H9 (cell line): ENCODE measurements at regions not wholly inside any gene's neighbourhood (a gene's known extent, or its start where the extent isn't known, plus 50 kb on each side); places are given as distances from the start of the nearest gene placed in this dataset.

Experiments
- DNase-seq: peaks from one replicate; pipeline ENCODE4 v3.0.0-alpha.2; 2017
- H2AFZ ChIP-seq: one replicate; pipeline ENCODE4 v1.6.1; 2013; ENCODE audit warnings: mild to moderate bottlenecking, low read length, control low read depth, moderate library complexity
- H2AK5ac ChIP-seq: 2 replicates; pipeline ENCODE4 v1.6.1; 2013; ENCODE audit warnings: low read length, control low read depth, mixed read lengths; ENCODE audit not compliant: insufficient read length
- H2BK120ac ChIP-seq: one replicate; pipeline ENCODE4 v1.6.1; 2013; ENCODE audit warnings: low read depth, mild to moderate bottlenecking, low read length, control low read depth, inconsistent platforms; ENCODE audit not compliant: poor library complexity, severe bottlenecking
- H2BK12ac ChIP-seq: 2 replicates; pipeline ENCODE4 v1.6.1; 2013; ENCODE audit warnings: low read length, control low read depth, mixed read lengths, low read depth; ENCODE audit not compliant: insufficient read length
- H2BK15ac ChIP-seq: 2 replicates; pipeline ENCODE4 v1.6.1; 2013; ENCODE audit warnings: low read depth, low read length, control low read depth
- H2BK20ac ChIP-seq: one replicate; pipeline ENCODE4 v1.6.1; 2013; ENCODE audit warnings: low read depth, mild to moderate bottlenecking, low read length, control low read depth, inconsistent platforms; ENCODE audit not compliant: poor library complexity, severe bottlenecking
- H2BK5ac ChIP-seq: 2 replicates; pipeline ENCODE4 v1.6.1; 2013; ENCODE audit warnings: low read length, control low read depth, mixed read lengths; ENCODE audit not compliant: insufficient read length
- H3K14ac ChIP-seq: 2 replicates; pipeline ENCODE4 v1.6.1; 2013; ENCODE audit warnings: low read length, control low read depth; ENCODE audit not compliant: insufficient read depth
- H3K18ac ChIP-seq: 2 replicates; pipeline ENCODE4 v1.6.1; 2013; ENCODE audit warnings: low read depth, mild to moderate bottlenecking, mixed read lengths, low read length, control low read depth; ENCODE audit not compliant: insufficient read length
- H3K23ac ChIP-seq: 2 replicates; pipeline ENCODE4 v1.6.1; 2013; ENCODE audit warnings: low read length, control low read depth, mixed read lengths, low read depth; ENCODE audit not compliant: insufficient read length
- H3K23me2 ChIP-seq: 2 replicates; pipeline ENCODE4 v1.6.1; 2013; ENCODE audit warnings: low read depth, mild to moderate bottlenecking, mixed read lengths, low read length, control low read depth; ENCODE audit not compliant: insufficient read length, poor library complexity, severe bottlenecking
- H3K27ac ChIP-seq: 2 replicates; pipeline ENCODE4 v1.5.1; 2013; ENCODE audit warnings: low read length, control low read depth, mixed read lengths, low read depth; ENCODE audit not compliant: insufficient read length
- H3K27me3 ChIP-seq: 2 replicates; pipeline ENCODE4 v1.6.1; 2013; ENCODE audit warnings: low read length, control low read depth, inconsistent platforms; ENCODE audit not compliant: insufficient read depth
- H3K4ac ChIP-seq: 2 replicates; pipeline ENCODE4 v1.6.1; 2013; ENCODE audit warnings: low read depth, mild to moderate bottlenecking, control low read depth, inconsistent platforms, low read length, moderate library complexity
- H3K4me1 ChIP-seq: 2 replicates; pipeline ENCODE4 v1.6.1; 2013; ENCODE audit warnings: low read length, control low read depth, inconsistent platforms; ENCODE audit not compliant: insufficient read depth
- H3K4me2 ChIP-seq: 2 replicates; pipeline ENCODE4 v1.6.1; 2013; ENCODE audit warnings: low read length, control low read depth, mixed read lengths; ENCODE audit not compliant: insufficient read length, insufficient read depth
- H3K56ac ChIP-seq: 2 replicates; pipeline ENCODE4 v1.6.1; 2013; ENCODE audit warnings: low read depth, mild to moderate bottlenecking, mixed read lengths, low read length, control low read depth; ENCODE audit not compliant: insufficient read length
- H3K79me1 ChIP-seq: 2 replicates; pipeline ENCODE4 v1.6.1; 2013; ENCODE audit warnings: low read depth, mild to moderate bottlenecking, moderate library complexity, low read length, control low read depth, inconsistent platforms; ENCODE audit not compliant: insufficient read depth, poor library complexity, severe bottlenecking
- H3K79me2 ChIP-seq: 2 replicates; pipeline ENCODE4 v1.6.1; 2013; ENCODE audit warnings: low read length, control low read depth, inconsistent platforms; ENCODE audit not compliant: insufficient read depth
- H3K9ac ChIP-seq: 2 replicates; pipeline ENCODE4 v1.6.1; 2013; ENCODE audit warnings: low read length, control low read depth, mixed read lengths; ENCODE audit not compliant: insufficient read length; ENCODE audit errors: extremely low read depth
- H3K9me3 ChIP-seq: one replicate; pipeline ENCODE4 v1.6.1; 2013; ENCODE audit warnings: low read depth, low read length, inconsistent platforms; ENCODE audit not compliant: control insufficient read depth
- H3T11ph ChIP-seq: one replicate; pipeline ENCODE4 v1.6.1; 2013; ENCODE audit warnings: mild to moderate bottlenecking, low read length, control low read depth, inconsistent platforms
- H4K20me1 ChIP-seq: one replicate; pipeline ENCODE4 v1.6.1; 2013; ENCODE audit not compliant: control insufficient read depth, insufficient read length, insufficient read depth
- H4K5ac ChIP-seq: 2 replicates; pipeline ENCODE4 v1.6.1; 2013; ENCODE audit warnings: low read depth, mild to moderate bottlenecking, mixed read lengths, low read length, control low read depth; ENCODE audit not compliant: insufficient read length
- H4K8ac ChIP-seq: replicated peaks from 2 replicates; pipeline ENCODE4 v1.6.1; 2013; ENCODE audit warnings: low read length, control low read depth, mixed read lengths, low read depth; ENCODE audit not compliant: insufficient read length
- H4K91ac ChIP-seq: 2 replicates; pipeline ENCODE4 v1.6.1; 2013; ENCODE audit warnings: low read depth, mild to moderate bottlenecking, moderate library complexity, mixed read lengths, low read length, control low read depth; ENCODE audit not compliant: insufficient read length
- H3K27ac Mint-ChIP-seq, 3 experiments: 2 replicates in 2 of 3; 3 replicates in 1 of 3; pipeline ENCODE4 v1.8.0; 2020 to 2021; ENCODE audit warnings: mixed read lengths in 3 of 3, mild to moderate bottlenecking in 1 of 3, moderate library complexity in 1 of 3
- H3K27me3 Mint-ChIP-seq: 2 replicates; pipeline ENCODE4 v1.8.0; 2021; ENCODE audit warnings: low read depth, mild to moderate bottlenecking, moderate library complexity, mixed read lengths
- H3K36me3 Mint-ChIP-seq, 3 experiments: 2 replicates in 2 of 3; 3 replicates in 1 of 3; pipeline ENCODE4 v1.8.0; 2020 to 2021; ENCODE audit warnings: low read depth in 3 of 3, mixed read lengths in 3 of 3; ENCODE audit not compliant: insufficient read depth in 1 of 3
- H3K4me1 Mint-ChIP-seq, 2 experiments: 2 replicates each; pipeline ENCODE4 v1.8.0; 2020; ENCODE audit warnings: mixed read lengths in 2 of 2
- H3K4me3 Mint-ChIP-seq, 2 experiments: 2 replicates in 1 of 2; 3 replicates in 1 of 2; pipeline ENCODE4 v1.8.0; 2020 to 2021; ENCODE audit warnings: mild to moderate bottlenecking in 2 of 2, mixed read lengths in 2 of 2, moderate library complexity in 1 of 2
- H3K9me3 Mint-ChIP-seq, 2 experiments: 2 replicates in 1 of 2; 3 replicates in 1 of 2; pipeline ENCODE4 v1.8.0; 2020; ENCODE audit warnings: mild to moderate bottlenecking in 2 of 2, mixed read lengths in 2 of 2, moderate library complexity in 1 of 2
- WGBS: extraction: QIAGEN DNeasy Blood & Tissue Kit; methylation state at CpG from one replicate; pipeline ENCODE4 v1.1.7; 2013; ENCODE audit warnings: missing lambda C conversion rate, low lambda C conversion rate, mixed read lengths; ENCODE audit not compliant: insufficient read length; ENCODE audit errors: extremely low coverage; 5-methylcytosine and 5-hydroxymethylcytosine counted together
- TF ChIP-seq, protein P1 (sequence below): fragments of 200-600 bp; sonication (generic); conservative IDR thresholded peaks from 3 replicates; pipeline ENCODE4 v1.8.0; 2021; ENCODE audit warnings: antibody characterized with exemption, mild to moderate bottlenecking

DNA sequence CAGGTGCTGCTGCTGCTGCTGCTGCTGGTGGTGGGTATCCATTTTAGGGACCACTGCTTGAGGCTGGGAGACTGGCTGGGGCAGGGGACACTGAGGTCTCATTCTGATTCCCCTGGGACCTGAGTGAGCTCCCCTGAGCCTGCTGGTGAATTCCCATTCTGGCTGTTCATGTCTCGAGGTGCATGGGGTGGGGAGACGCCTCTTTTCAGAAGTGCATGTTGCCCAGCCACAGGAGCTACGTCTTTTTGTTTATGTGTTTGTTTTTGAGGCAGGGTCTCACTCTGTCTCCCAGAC lies 133.4 kb downstream of the RHOU start:
- Histone ChIP-seq H3K18ac (no peak overlapping the region), H3K27me3 (no peaks in the 10 kb centered on the region), H2BK20ac (no peak overlapping the region), H4K5ac (no peak overlapping the region), H3K23ac (no peak overlapping the region), H3K27ac (no peak overlapping the region), H2AK5ac (no peak overlapping the region), H2BK12ac (no peak overlapping the region), H4K91ac (no peak overlapping the region), H3T11ph (no peak overlapping the region), H2BK120ac (no peak overlapping the region), H3K9ac (no peak overlapping the region), H2AFZ (no peak overlapping the region), H4K8ac (no peak overlapping the region), H2BK5ac (no peak overlapping the region), H3K4me1 (peaks cover 1% of the 10 kb centered on the region; the same call in 1 of the 2 replicates), H3K79me1 (no peaks in the 10 kb centered on the region), H3K4me2 (no peak overlapping the region), H3K14ac (no peak overlapping the region), H3K4ac (no peak overlapping the region), H3K79me2 (no peaks in the 10 kb centered on the region), H3K9me3 (no peaks in the 10 kb centered on the region), H3K23me2 (no peaks in the 10 kb centered on the region), H2BK15ac (no peak overlapping the region), H4K20me1 (no peaks in the 10 kb centered on the region), H3K56ac (no peak overlapping the region)
- no peak overlapping the region for H3K27ac Mint-ChIP-seq
- H3K9me3 Mint-ChIP-seq, result no peaks in the 10 kb centered on the region; a peak in 1 of 5 replicates
- TF ChIP-seq, protein P1, sequence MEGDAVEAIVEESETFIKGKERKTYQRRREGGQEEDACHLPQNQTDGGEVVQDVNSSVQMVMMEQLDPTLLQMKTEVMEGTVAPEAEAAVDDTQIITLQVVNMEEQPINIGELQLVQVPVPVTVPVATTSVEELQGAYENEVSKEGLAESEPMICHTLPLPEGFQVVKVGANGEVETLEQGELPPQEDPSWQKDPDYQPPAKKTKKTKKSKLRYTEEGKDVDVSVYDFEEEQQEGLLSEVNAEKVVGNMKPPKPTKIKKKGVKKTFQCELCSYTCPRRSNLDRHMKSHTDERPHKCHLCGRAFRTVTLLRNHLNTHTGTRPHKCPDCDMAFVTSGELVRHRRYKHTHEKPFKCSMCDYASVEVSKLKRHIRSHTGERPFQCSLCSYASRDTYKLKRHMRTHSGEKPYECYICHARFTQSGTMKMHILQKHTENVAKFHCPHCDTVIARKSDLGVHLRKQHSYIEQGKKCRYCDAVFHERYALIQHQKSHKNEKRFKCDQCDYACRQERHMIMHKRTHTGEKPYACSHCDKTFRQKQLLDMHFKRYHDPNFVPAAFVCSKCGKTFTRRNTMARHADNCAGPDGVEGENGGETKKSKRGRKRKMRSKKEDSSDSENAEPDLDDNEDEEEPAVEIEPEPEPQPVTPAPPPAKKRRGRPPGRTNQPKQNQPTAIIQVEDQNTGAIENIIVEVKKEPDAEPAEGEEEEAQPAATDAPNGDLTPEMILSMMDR, result no peak
- WGBS, result no CpG with 5 or more reads among the region's 3 CpGs
- no peak overlapping the region for H3K4me3 Mint-ChIP-seq
- H3K36me3 Mint-ChIP-seq, result no peaks in the 10 kb centered on the region; a peak in 1 of 7 replicates
- H3K27me3 Mint-ChIP-seq, result peaks cover 2% of the 10 kb centered on the region
- H3K4me1 Mint-ChIP-seq, result peaks cover 21 to 36% of the 10 kb centered on the region in 2 experiments
- no peak for DNase-seq
